Activated T-helper 17 cell treated with anti-CD3 and anti-CD28 coated beads, Interleukin-2, amount 50 U/mL, for 72 hours (primary cell): ENCODE measurements at regions not wholly inside any gene's neighbourhood (a gene's known extent, or its start where the extent isn't known, plus 50 kb on each side); places are given as distances from the start of the nearest gene placed in this dataset.

Source experiments
- ATAC-seq: fragments of 150-1000 bp; cut with Tn5 transposase; replicated peaks from 2 replicates; pipeline ENCODE4 v1.10.0; 2021; ENCODE audit warnings: mild to moderate bottlenecking, moderate library complexity
- H3K27ac Mint-ChIP-seq: one replicate; pipeline ENCODE4 v1.8.0; 2022; ENCODE audit warnings: mixed read lengths
- H3K27me3 Mint-ChIP-seq: one replicate; pipeline ENCODE4 v1.8.0; 2022; ENCODE audit warnings: mixed read lengths
- H3K36me3 Mint-ChIP-seq: one replicate; pipeline ENCODE4 v1.8.0; 2022; ENCODE audit warnings: low read depth, mild to moderate bottlenecking, mixed read lengths
- H3K4me1 Mint-ChIP-seq: one replicate; pipeline ENCODE4 v1.8.0; 2022; ENCODE audit warnings: mixed read lengths
- H3K4me3 Mint-ChIP-seq: one replicate; pipeline ENCODE4 v1.8.0; 2022; ENCODE audit warnings: mild to moderate bottlenecking, mixed read lengths
- H3K9me3 Mint-ChIP-seq: one replicate; pipeline ENCODE4 v1.8.0; 2022; ENCODE audit warnings: mixed read lengths

DNA sequence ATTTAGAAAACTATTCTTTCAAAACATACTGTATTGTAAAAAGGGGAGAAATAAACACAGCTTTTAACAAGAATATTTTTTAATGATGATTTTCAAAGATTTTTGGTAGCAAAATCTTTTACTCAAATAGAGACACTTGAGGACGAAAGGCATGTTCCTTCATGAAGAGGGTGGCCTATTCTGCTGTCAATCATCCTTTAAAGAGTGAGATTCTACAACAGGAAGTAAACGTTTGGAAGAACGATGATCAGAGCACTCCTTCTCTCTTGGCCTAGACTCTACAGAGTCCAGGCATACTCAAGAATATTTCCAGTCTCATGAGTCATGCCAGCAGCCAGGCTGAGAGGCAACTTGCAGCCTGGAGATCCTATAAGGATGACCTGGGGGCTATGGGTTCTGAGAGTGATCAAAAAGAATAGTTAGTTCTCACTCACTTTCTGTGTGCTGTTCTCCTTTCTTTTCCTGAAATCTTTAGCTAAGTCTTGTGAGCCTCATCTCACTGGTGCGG is 62.4 kb upstream of the TCF4 start:
- Mint-ChIP-seq H3K27me3 (no peaks in the 10 kb centered on the region), H3K9me3 (peaks cover 4% of the 10 kb centered on the region), H3K4me1 (no peaks in the 10 kb centered on the region), H3K4me3 (no peak overlapping the region), H3K36me3 (no peaks in the 10 kb centered on the region), H3K27ac (no peak overlapping the region)
- no peak for ATAC-seq

- Mint-ChIP-seq H3K27ac (no peak overlapping the region), H3K27me3 (no peaks in the 10 kb centered on the region), H3K36me3 (no peaks in the 10 kb centered on the region), H3K4me1 (no peaks in the 10 kb centered on the region), H3K4me3 (no peak overlapping the region), H3K9me3 (peaks cover 4% of the 10 kb centered on the region)
- no peak for ATAC-seq
These were observed 59.3 kb upstream of the TCF4 start for GRCh38 chr18:55647331-55647730.

GRCh38 chr18:55642191-55642590 is 54.2 kb upstream of the TCF4 start:
- H3K4me1 Mint-ChIP-seq, result no peaks in the 10 kb centered on the region
- H3K36me3 Mint-ChIP-seq, result no peaks in the 10 kb centered on the region
- no peak for ATAC-seq
- no peaks in the 10 kb centered on the region for H3K27me3 Mint-ChIP-seq
- peaks cover 5% of the 10 kb centered on the region for H3K9me3 Mint-ChIP-seq
- no peak overlapping the region for H3K27ac Mint-ChIP-seq
- no peak overlapping the region for H3K4me3 Mint-ChIP-seq

- no peak overlapping the region for H3K27ac Mint-ChIP-seq
- peaks cover 5% of the 10 kb centered on the region for H3K9me3 Mint-ChIP-seq
- no peaks in the 10 kb centered on the region for H3K27me3 Mint-ChIP-seq
- H3K4me1 Mint-ChIP-seq, result no peaks in the 10 kb centered on the region
- no peak overlapping the region for H3K4me3 Mint-ChIP-seq
- no peak for ATAC-seq
- H3K36me3 Mint-ChIP-seq, result no peaks in the 10 kb centered on the region
These were observed 53.5 kb upstream of the TCF4 start for GRCh38 chr18:55641486-55641885.
